Gastrocnemius medialis (tissue), 4 donors: ENCODE measurements at regions not wholly inside any gene's neighbourhood (a gene's known extent, or its start where the extent isn't known, plus 50 kb on each side); places are given as distances from the start of the nearest gene placed in this dataset.

Source experiments
- CTCF ChIP-seq, 5 experiments: fragments of 450-650 bp in 3 of 5; fragments of 200-600 bp in 2 of 5; sonication (generic) in 2 of 5; IDR thresholded peaks in 4 of 5; conservative IDR thresholded peaks in 1 of 5; 1 replicate in 4 of 5; 2 replicates in 1 of 5; pipeline ENCODE4 v1.5.1; 2016 to 2019; ENCODE audit warnings: antibody characterized with exemption in 5 of 5, mild to moderate bottlenecking in 3 of 5, moderate library complexity in 3 of 5
- POLR2A ChIP-seq, 2 donors: fragments of 450-650 bp; IDR thresholded peaks; one replicate each; pipeline ENCODE4 v1.6.1; 2017; ENCODE audit warnings: antibody characterized with exemption in 2 of 2, mild to moderate bottlenecking in 2 of 2, moderate library complexity in 2 of 2

- TF ChIP-seq CTCF (IDR thresholded peaks at IDR 0.05 in 4 of 5, conservative IDR thresholded peaks at IDR 0.05 in 1 of 5) (no peak), POLR2A (IDR thresholded peaks at IDR 0.05) (no peak)
Measured at GRCh38 chr5:13107537-13107936, 837.0 kb downstream of the DNAH5 start.
